Ovary (tissue), 7 donors: ENCODE measurements at regions not wholly inside any gene's neighbourhood (a gene's known extent, or its start where the extent isn't known, plus 50 kb on each side); places are given as distances from the start of the nearest gene placed in this dataset.
"Not testable (repeated sequence)": the region's sequence is repeated elsewhere in the genome, so short reads cannot be mapped to it uniquely, and the experiment has no call there.

Source experiments
- DNase-seq, 5 donors: peaks; one replicate each; pipeline ENCODE4 v3.0.0-alpha.2; 2019 to 2020
- H3K27ac ChIP-seq, 2 donors: fragments of 200-600 bp; one replicate each; pipeline versions ENCODE4 v1.5.1 to v1.8.0; 2019 to 2022
- H3K27me3 ChIP-seq: fragments of 200-600 bp; one replicate; pipeline ENCODE4 v1.8.0; 2022
- H3K36me3 ChIP-seq: fragments of 200-600 bp; sonication (generic); one replicate; pipeline ENCODE4 v1.5.1; 2019
- H3K4me1 ChIP-seq: one replicate; pipeline ENCODE4 v1.8.1; 2013; ENCODE audit warnings: mild to moderate bottlenecking, moderate library complexity; ENCODE audit not compliant: insufficient read depth
- H3K4me3 ChIP-seq: fragments of 200-600 bp; sonication (generic); one replicate; pipeline ENCODE4 v1.5.1; 2017
- H3K9me3 ChIP-seq, 2 donors: fragments of 200-600 bp in 1 of 2; sonication (generic) in 1 of 2; one replicate each; pipeline versions ENCODE4 v1.5.1 to v1.8.1; 2013 to 2019; ENCODE audit warnings: mild to moderate bottlenecking in 1 of 2, moderate library complexity in 1 of 2
- WGBS, 3 donors: extraction: QIAGEN DNeasy Blood & Tissue Kit in 1 of 3; methylation state at CpG; one replicate each; pipeline versions ENCODE4 v1.1.5 to v1.1.7; 2013 to 2017; 5-methylcytosine and 5-hydroxymethylcytosine counted together
- intact Hi-C, 4 donors: fragments of 100-400 bp; cut with DNase I; formaldehyde crosslinking; loops; one replicate each; pipeline versions ENCODE4 v1.11.0 to v1.15.1; 2022 to 2023
- donor health status: DM: no; HTN: no; CAD: no; lungs with moderate emphysema.
- donor health status: DM: no; HTN: no; CAD: no.
- donor health status: Bipolar disorder and iron deficiency.
- donor health status: DM: no; HTN: no; CAD: no.
- donor health status: DM: yes; HTN: yes; CAD: no.

DNA sequence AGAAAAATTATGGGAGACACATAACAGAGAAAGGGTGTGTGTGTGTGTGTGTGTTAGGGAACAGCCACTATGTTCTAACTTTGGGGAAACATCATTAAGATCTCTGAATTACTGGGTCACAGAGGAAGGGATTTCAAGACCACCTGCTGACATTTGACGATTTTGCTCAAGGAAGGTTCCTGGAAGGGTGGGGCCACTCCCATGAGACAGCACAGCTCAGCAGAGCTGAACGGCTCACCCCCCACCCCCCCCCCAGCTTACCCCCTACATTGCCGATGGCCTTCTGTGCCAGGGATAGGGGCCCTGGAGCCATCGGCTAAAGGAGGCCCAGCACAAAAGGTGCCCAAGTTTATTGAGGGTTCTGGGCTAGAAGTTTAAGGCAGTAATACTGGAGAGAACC is 122.4 kb downstream of the NPIPB11 start:
- H3K27ac ChIP-seq, DNase-seq, H3K4me1 ChIP-seq, intact Hi-C loops, H3K4me3 ChIP-seq, H3K27me3 ChIP-seq, H3K9me3 ChIP-seq, H3K36me3 ChIP-seq: not testable (repeated sequence)
- WGBS, 3 donors: 80 to 88% (median 86%) methylated on average over 4 of the region's 4 CpGs

DNA sequence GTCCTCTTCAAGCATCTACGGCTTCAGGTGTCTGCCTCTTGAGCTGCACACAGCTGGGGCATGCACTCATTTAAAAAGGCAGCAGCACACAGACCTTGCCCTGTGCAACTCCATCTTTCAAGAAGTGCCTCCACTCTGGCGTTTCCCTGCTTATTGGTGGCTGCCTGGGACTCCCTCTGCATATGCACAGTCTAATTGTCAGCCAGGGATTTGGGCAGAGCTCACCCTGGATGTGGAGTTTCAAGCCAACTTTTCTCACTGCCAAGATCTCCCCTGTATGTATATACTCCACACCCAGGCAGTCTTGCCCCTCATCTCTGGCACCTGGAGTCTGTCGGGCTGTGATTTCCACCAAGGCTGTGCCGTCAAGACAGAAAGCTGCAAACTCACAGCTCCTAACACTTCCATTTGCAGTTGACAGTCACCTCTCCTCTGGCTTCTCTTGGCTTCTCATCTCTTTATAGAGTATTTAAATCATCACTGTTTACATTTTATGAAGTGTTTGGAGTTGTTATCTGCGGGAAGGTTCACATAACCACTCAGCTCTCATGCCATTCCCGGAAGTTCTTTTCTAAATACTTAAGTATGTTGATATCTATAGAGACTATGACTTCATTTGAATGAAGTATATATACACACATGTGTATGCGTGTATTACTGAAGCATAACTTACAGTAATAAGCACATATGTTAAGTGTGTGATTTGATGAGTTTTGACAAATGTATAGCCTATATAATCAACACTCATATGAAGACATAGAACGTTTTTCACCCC is 128.2 kb downstream of the NPIPB11 start:
- H3K27me3 ChIP-seq, H3K4me1 ChIP-seq, H3K27ac ChIP-seq, intact Hi-C loops, H3K4me3 ChIP-seq, DNase-seq, H3K36me3 ChIP-seq, H3K9me3 ChIP-seq: not testable (repeated sequence)
- WGBS, 3 donors: 47 to 62% (median 49%) methylated on average over 4 to 6 of the region's 8 CpGs

DNA sequence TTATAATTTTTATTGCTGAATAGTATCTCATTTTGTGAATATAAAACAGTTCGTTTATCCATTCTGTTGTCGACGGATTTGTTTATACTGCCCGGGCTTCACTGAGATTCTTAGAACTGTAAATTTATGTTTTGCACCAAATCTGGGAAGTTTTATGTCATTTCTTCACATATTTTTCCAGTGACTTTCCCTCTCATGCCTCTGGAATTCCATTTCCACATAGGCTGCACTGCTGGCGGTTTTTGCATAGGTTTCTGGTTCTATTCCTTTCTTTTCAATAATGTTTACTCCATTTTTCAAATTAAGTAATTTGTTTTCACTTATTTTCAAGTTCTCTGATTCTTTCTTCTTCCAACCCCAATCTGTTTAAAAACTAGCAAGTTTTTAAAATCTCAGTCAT is 130.1 kb downstream of the NPIPB11 start:
- H3K9me3 ChIP-seq, H3K4me3 ChIP-seq, intact Hi-C loops, H3K27ac ChIP-seq, DNase-seq, H3K4me1 ChIP-seq, H3K36me3 ChIP-seq, H3K27me3 ChIP-seq: not testable (repeated sequence)
- 73 to 83% (median 75%) methylated on average over 5 of the region's 5 CpGs for WGBS, 3 donors

DNA sequence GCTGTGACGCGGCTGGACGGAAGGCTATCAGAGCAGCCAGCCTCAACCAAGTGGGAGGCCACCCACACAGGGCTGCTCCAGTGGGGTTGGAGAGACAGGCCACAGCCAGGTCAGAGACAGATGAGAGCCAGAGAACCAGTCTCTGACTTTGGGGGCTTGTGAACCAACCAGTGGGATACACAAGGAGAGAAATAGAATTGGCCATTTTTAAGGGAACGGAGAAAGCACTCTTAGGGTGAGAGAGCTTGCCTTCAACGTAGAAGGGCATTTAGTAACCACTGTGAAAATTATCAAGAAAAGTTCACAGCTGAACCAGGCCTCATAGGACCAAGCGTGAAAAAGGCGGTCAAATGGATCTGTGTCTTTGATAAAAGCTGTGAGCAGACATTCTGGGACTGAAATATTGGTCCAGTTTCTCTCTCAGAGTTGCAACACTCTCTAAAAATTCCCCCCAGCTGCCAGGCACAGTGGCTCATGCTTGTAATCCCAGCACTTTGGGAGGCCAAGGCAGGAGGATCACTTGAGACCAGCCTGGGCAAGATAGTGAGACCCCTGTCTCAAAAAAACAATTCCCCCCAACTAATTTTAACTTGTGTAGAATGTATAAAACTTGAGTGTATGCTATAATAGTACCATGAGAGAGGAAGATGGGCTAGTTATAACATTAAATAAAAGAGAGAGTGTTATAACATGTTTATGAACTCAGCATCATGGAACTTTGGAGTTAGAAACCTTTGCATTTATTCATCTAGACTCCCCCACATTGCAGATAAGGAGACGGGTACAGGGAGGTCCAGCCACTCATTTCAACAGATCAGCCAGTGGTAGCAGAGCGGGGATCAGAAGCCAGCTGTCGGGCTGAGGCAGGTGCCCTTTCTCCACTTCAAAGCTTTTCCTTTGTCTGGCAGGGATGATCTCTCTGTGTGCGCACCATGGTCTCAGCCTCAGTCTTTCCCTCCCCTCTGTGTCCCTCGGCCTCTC is 132.2 kb downstream of the NPIPB11 start:
- WGBS, 3 donors: 89 to 92% (median 90%) methylated on average over 11 to 12 of the region's 12 CpGs
- H3K27me3 ChIP-seq, H3K27ac ChIP-seq, H3K36me3 ChIP-seq, intact Hi-C loops, DNase-seq, H3K4me3 ChIP-seq, H3K9me3 ChIP-seq, H3K4me1 ChIP-seq: not testable (repeated sequence)

DNA sequence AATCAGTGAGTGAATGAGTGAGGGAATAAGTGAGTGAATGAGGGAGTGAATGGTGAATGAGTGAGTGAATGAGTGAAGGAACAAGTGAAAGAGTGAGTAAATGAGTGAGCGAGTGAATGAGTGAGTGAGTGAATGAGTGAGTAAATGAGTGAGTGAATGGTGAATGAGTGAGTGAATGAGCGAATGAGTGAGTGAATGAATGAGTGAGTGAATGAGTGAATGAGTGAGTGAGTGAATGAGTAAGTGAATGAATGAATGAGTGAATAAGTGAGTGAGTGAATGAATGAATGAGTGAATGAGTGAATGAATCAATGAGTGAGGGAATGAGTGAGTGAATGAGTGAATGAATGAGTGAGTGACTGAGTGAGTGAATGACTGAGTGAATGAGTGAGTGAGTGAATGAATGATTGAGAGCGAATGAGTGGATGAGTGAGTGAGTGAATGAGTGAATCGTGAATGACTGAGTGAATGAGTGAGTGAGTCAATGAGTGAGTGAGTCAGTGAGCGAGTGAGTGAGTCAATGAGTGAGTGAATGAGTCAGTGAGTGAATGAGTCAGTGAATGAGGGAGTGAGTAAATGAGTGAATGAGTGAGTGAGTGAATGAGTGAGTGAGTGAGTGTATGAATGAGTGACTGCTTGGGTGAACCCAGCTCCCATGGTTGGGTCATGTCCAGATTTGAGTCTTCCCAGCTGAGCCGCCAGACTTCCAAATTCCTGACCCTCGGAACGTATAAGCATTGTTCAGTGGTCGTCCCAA is 133.0 kb downstream of the NPIPB11 start:
- H3K27me3 ChIP-seq, H3K36me3 ChIP-seq, DNase-seq, H3K27ac ChIP-seq, intact Hi-C loops, H3K4me1 ChIP-seq, H3K4me3 ChIP-seq, H3K9me3 ChIP-seq: not testable (repeated sequence)
- 83 to 88% (median 86%) methylated on average over 9 of the region's 9 CpGs for WGBS, 3 donors

DNA sequence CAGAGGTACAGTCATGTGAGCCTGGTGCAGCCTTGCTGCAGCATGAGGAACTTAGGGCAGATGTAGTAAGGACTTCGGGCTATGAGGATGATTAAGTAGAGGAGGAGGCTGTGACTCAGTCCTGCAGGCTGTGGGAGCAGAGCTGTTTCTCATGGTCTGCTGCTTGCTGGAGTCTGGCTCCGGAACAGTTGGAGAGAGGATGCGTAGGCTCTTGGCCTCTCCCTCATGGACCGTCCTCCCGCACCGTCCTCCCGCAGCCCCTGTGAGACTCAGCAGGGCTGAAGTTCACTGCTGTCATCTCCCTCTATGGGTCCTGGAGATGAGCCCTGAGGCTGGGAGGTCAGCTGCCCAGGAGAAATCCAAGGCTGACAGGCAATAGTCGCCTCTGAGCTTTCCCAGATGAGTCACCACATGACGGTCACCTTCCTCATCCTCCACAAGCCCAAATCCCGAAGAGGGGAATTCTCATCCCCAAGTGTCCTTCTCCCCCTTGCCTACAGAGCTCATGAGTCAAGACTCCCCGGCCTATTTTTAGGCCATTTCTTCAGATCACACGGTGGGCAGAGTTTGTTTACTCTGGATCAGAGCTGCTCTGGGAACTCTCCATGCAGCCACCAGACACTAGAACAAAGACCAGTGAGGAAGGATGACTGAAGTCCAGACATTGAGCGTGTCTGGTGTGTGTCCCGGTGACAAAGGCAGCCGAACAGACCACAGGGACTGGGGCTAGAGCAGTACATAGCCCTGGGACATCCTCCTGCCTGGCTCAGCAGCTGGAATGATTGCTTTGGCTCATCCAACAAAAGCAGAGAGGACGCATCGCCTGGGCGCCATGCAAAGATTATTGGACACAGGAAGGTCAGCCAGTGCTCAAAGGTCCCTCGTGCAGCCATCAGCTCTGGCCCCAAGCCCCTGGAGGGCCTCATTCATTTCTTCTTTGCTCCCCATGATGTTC is 134.5 kb downstream of the NPIPB11 start:
- WGBS, 3 donors: 60 to 70% (median 69%) methylated on average over 8 to 19 of the region's 19 CpGs
- H3K4me3 ChIP-seq, H3K27me3 ChIP-seq, intact Hi-C loops, H3K9me3 ChIP-seq, H3K27ac ChIP-seq, H3K36me3 ChIP-seq: not testable (repeated sequence)
- H3K4me1 ChIP-seq: peaks cover 17% of the 10 kb centered on the region
- peak in 1 of 5 donors; percentile 21 for DNase-seq

DNA sequence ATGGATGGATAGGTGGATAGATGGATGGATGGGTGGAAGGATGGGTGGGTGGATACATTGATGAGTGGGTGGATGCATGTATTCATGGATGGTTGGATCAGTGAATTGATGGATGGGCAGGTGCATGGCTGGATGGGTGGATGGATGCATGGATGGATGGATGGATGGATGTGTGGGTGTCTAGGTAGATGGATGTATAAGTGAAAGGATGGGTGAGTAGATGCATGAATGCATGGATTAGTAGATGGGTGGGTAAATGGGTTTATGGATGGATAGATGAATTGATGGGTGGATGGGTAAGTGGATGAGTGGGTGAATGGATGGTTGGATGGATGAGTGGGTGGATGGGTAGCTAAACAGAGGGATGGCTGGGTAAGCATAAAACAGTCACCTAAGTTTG is 135.6 kb downstream of the NPIPB11 start:
- H3K9me3 ChIP-seq, H3K36me3 ChIP-seq, H3K27me3 ChIP-seq, H3K4me3 ChIP-seq, intact Hi-C loops, H3K27ac ChIP-seq: not testable (repeated sequence)
- peak in 1 of 5 donors; percentile 3 for DNase-seq
- peaks cover 18% of the 10 kb centered on the region for H3K4me1 ChIP-seq

DNA sequence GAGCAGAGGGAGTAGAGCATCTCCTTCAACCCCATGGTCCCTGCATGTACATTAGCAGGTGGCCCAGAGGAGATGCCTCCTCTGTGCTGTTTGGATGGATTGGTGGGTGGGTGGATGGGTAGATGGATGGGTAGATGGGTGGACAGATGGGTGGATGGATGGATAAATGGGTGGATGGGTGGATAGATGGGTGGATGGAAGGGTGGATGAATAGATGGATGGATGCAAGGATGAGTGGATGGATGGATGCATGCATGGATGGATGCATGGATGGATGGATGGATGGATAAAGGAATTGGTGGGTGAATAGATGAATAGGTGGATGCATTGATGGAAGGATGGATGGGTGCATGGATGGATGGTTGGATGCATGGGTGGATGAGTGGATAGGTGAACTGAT is 136.5 kb downstream of the NPIPB11 start:
- intact Hi-C loops: not testable (repeated sequence)

DNA sequence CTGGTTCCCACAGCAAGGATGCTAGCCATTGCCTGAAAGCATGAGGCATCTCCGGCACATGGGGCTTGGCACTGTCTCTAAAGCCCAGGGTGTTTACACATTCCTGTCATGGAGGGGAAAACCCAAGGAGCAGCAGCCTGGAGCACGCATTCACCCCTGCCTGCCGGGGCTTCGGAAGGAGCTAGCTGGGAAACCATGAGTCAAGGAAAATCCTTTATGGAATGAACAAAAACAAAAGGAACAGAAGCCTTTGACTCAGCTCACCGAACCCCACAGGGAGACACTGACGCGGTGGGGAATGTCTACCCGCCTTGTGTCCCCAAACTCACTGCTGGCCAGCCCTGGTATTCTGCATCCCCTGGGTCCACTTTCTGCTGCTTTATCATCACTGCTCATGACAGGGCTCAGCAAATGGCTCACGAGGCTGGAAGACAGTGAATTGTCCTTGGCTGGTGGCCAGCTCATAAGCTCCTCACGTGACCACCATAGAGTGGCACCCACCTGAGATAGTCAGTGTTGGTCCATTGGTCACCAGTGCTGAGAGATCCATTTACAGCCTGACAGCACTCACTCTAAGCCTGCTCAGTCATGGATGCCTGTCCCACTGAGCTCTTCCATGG is 137.2 kb downstream of the NPIPB11 start:
- H3K36me3 ChIP-seq, intact Hi-C loops, H3K27me3 ChIP-seq, H3K9me3 ChIP-seq, H3K4me3 ChIP-seq: not testable (repeated sequence)
- H3K27ac ChIP-seq: peak overlapping the region in 1 of 2 donors; percentile 54
- peaks cover 23% of the 10 kb centered on the region for H3K4me1 ChIP-seq
- WGBS, 3 donors: 16 to 34% (median 20%) methylated on average over 10 of the region's 10 CpGs
- DNase-seq: peak in 4 of 5 donors; percentile 46 to 71 (median 56)

More for the DNA sequence above, 136.5 kb downstream of the NPIPB11 start:
- H3K36me3 ChIP-seq, H3K27ac ChIP-seq, H3K27me3 ChIP-seq, H3K9me3 ChIP-seq, H3K4me3 ChIP-seq: not testable (repeated sequence)
- peak in 2 of 5 donors; percentile 3 to 6 for DNase-seq
- peaks cover 19% of the 10 kb centered on the region for H3K4me1 ChIP-seq

DNA sequence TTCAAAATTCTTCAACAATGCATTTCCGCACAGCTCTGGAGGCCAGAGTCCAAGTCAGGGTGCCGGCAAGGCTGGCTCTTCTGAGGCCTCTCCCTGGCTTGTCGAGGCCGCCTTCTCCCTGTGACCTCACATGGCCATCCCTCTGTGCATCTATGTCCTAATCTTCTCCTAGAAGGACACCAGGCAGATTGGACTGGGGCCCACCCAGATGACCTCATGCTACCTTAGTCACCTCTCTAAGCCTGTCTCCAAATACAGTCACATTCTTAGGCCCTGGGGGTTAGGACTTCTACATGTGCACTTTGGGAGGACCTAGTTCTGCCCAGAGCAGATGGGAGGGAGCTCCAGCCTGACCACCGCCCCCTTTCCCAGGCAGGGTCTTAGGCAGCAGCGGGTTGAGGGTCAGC is 137.7 kb downstream of the NPIPB11 start:
- peaks cover 23% of the 10 kb centered on the region for H3K4me1 ChIP-seq
- H3K27ac ChIP-seq, H3K36me3 ChIP-seq, H3K4me3 ChIP-seq, H3K9me3 ChIP-seq, H3K27me3 ChIP-seq, intact Hi-C loops: not testable (repeated sequence)
- WGBS, 3 donors: 62 to 75% (median 67%) methylated on average over 5 to 6 of the region's 6 CpGs
- peak in 2 of 5 donors; percentile 46 to 53 for DNase-seq
